ENCODE measurements at regions not wholly inside any gene's neighbourhood (a gene's known extent, or its start where the extent isn't known, plus 50 kb on each side); places are given as distances from the start of the nearest gene placed in this dataset.

- no peak for TF ChIP-seq CTCF (conservative IDR thresholded peaks at IDR 0.05; ENCODE audit: low read depth, low read length)
- no peak for DNase-seq (ENCODE audit: low read depth)
These were observed 272.1 kb downstream of the FAM76B start for GRCh38 chr11:95517453-95517852.

GRCh38 chr11:95516786-95517185 is 272.8 kb downstream of the FAM76B start:
- TF ChIP-seq CTCF (conservative IDR thresholded peaks at IDR 0.05; ENCODE audit: low read depth, low read length): no peak
- DNase-seq (ENCODE audit: low read depth): no peak
- no peak overlapping the region for H3K4me3 ChIP-seq (ENCODE audit: low read depth, low read length)

More at GRCh38 chr11:95517453-95517852, 272.1 kb downstream of the FAM76B start:
- H3K4me3 ChIP-seq (ENCODE audit: low read depth, low read length): no peak overlapping the region

- no peak for DNase-seq (ENCODE audit: low read depth)
- H3K4me3 ChIP-seq (ENCODE audit: low read depth, low read length): no peak overlapping the region
- no peak for TF ChIP-seq CTCF (conservative IDR thresholded peaks at IDR 0.05; ENCODE audit: low read depth, low read length)
These were observed 273.4 kb downstream of the FAM76B start for GRCh38 chr11:95516175-95516574.

- H3K4me3 ChIP-seq (ENCODE audit: low read depth, low read length): no peak overlapping the region
- TF ChIP-seq CTCF (conservative IDR thresholded peaks at IDR 0.05; ENCODE audit: low read depth, low read length): no peak
- no peak for DNase-seq (ENCODE audit: low read depth)
These were observed 274.2 kb downstream of the FAM76B start for GRCh38 chr11:95515371-95515770.

GRCh38 chr11:95514416-95515110 is 275.0 kb downstream of the FAM76B start:
- TF ChIP-seq CTCF (conservative IDR thresholded peaks at IDR 0.05; ENCODE audit: low read depth, low read length): no peak
- no peak overlapping the region for H3K4me3 ChIP-seq (ENCODE audit: low read depth, low read length)
- no peak for DNase-seq (ENCODE audit: low read depth)

GRCh38 chr11:95512682-95513081 is 276.9 kb downstream of the FAM76B start:
- no peak overlapping the region for H3K4me3 ChIP-seq (ENCODE audit: low read depth, low read length)
- DNase-seq (ENCODE audit: low read depth): peak; percentile 37
- no peak for TF ChIP-seq CTCF (conservative IDR thresholded peaks at IDR 0.05; ENCODE audit: low read depth, low read length)

- no peak for TF ChIP-seq CTCF (conservative IDR thresholded peaks at IDR 0.05; ENCODE audit: low read depth, low read length)
- no peak for DNase-seq (ENCODE audit: low read depth)
These were observed 277.4 kb downstream of the FAM76B start for GRCh38 chr11:95512177-95512576.

More at GRCh38 chr11:95512177-95512576, 277.4 kb downstream of the FAM76B start:
- no peak overlapping the region for H3K4me3 ChIP-seq (ENCODE audit: low read depth, low read length)

Measured in epithelial cell of proximal tubule (primary cell).